ENCODE measurements at regions not wholly inside any gene's neighbourhood (a gene's known extent, or its start where the extent isn't known, plus 50 kb on each side); places are given as distances from the start of the nearest gene placed in this dataset.

DNA sequence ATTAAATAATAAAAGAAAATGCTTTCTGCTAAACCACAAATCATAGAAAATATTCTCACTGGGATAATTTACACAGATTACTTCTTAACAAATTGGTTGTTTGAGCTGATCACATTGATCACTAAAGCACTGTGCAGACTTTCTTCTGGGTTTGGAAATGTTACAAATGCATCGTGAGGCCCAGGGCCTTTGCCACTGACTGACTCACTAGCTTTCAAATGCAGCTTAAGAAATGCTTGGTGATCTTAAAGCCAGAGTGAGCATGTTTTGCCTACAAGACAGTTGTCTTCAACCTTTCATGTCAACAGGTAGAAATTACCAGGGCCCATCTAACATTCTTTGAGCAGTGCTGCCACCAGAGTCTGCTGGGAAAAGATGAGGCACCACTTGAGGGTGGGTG, 252.3 kb upstream of the ADRA1B start:
- TF ChIP-seq, protein P1, sequence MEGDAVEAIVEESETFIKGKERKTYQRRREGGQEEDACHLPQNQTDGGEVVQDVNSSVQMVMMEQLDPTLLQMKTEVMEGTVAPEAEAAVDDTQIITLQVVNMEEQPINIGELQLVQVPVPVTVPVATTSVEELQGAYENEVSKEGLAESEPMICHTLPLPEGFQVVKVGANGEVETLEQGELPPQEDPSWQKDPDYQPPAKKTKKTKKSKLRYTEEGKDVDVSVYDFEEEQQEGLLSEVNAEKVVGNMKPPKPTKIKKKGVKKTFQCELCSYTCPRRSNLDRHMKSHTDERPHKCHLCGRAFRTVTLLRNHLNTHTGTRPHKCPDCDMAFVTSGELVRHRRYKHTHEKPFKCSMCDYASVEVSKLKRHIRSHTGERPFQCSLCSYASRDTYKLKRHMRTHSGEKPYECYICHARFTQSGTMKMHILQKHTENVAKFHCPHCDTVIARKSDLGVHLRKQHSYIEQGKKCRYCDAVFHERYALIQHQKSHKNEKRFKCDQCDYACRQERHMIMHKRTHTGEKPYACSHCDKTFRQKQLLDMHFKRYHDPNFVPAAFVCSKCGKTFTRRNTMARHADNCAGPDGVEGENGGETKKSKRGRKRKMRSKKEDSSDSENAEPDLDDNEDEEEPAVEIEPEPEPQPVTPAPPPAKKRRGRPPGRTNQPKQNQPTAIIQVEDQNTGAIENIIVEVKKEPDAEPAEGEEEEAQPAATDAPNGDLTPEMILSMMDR (IDR thresholded peaks at IDR 0.05): no peak
- no peak for TF ChIP-seq POLR2A (IDR thresholded peaks at IDR 0.05)
